Stimulated activated CD8-positive, alpha-beta memory T cell treated with anti-CD3 and anti-CD28 coated beads, Interleukin-15, amount 100 ng/mL, for 1 hour (primary cell): ENCODE measurements at regions not wholly inside any gene's neighbourhood (a gene's known extent, or its start where the extent isn't known, plus 50 kb on each side); places are given as distances from the start of the nearest gene placed in this dataset.

Experiments used
- DNase-seq: peaks from one replicate; pipeline ENCODE4 v3.0.0-alpha.2; 2020; ENCODE audit warnings: low read depth

- no peak for DNase-seq
Observed at GRCh38 chr11:127632976-127633680, 632.6 kb upstream of the KIRREL3 start.

DNA sequence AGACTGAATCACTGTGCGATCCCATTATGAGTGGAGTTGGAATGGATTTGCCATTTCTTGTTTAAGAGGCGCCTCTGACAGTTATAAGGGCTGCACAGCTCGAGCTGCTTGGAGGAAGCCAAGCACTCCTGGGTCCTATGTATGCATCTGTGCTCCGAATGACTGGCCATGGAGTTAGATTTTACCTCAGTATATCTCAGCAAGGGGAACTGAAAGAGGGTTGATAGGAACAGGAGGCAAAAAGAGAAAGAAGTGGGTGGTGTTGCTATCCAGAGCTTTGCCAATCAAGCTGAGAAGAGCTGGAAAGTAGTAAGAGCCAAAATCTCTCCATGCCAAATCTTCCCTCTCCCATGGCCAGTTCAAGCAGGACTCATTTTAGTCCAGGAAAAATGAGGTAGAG lies 632.0 kb upstream of the KIRREL3 start:
- no peak for DNase-seq

- DNase-seq = no peak
Observed at GRCh38 chr11:127631974-127632373, 631.4 kb upstream of the KIRREL3 start.

DNA sequence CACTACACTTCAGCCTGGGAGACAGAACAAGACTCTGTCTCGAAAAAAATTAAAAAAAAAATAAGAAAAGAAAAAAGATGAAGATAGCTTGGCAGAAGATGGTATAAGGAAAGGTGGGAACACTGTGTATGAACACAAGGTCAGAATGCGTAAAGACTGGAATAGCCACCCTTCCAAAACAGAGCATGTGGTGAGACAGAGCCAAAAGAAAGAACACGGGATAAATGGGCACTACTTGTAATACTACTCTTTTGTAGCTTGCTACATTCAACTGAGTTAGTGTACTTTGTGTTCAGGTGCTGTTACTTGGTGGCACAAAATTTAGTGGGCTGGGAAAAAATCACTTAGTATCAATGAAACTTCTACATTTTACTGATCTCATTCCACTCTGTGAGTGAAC lies 628.6 kb upstream of the KIRREL3 start:
- no peak for DNase-seq

- no peak for DNase-seq
Observed at GRCh38 chr11:127628458-127628785, 627.9 kb upstream of the KIRREL3 start.

DNA sequence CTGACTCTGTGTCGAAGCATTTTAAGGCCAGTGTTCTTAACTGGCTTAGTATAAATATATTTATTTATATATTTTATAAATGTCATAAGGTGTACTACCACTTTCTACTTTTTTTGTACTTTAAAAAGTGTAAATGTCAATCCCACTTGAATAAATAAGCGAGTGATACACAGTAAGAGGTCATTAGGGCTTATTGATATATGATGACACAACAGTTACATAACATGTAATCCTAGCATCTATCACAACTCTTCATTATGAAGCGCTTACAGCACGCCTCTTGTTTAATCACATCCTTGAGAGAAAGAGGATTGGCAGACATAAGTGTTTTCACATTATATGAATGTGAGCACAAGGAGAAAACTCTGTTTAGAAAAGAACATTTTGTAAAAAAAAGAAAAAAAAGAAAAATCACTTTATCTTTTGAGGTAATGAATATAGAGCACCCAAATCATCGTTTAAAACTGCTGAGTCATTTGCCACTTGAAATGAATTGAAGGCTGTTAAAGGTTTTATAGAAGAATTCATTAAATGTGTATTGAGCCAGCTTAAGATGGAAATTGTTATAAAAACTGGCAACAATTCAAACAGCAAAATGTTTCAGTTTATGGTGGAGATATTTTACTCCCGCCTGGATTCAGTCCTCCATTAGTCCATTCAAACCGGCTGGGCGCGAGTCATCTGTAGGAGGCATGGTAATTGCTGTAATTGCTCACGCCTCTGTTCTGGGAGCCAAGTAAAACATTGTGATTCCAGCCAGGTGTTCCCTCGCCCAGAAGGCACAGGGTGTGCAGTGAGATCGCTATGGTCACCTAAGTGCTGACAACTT lies 627.3 kb upstream of the KIRREL3 start:
- DNase-seq = no peak

DNA sequence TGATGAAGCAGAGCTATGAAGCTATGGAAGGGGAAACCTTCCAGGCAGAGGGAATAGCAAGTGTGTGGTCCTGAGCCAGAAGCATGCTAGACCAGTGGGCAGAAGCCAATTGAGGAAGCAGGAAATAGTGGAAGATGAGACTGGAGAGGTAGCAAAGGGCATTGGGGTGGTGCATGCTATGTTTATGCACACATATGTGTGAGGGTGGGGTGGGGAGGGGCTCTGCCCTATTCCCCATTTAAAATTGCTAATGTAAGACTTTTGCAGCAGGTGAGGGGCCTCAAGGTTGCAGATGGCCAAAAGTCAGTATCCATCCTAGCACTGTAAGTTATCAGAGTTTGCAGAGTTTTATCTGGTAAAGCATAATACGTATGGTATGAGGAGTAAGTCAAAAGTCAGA lies 626.6 kb upstream of the KIRREL3 start:
- DNase-seq = no peak

GRCh38 chr11:127625402-127625801 lies 624.8 kb upstream of the KIRREL3 start:
- no peak for DNase-seq

DNA sequence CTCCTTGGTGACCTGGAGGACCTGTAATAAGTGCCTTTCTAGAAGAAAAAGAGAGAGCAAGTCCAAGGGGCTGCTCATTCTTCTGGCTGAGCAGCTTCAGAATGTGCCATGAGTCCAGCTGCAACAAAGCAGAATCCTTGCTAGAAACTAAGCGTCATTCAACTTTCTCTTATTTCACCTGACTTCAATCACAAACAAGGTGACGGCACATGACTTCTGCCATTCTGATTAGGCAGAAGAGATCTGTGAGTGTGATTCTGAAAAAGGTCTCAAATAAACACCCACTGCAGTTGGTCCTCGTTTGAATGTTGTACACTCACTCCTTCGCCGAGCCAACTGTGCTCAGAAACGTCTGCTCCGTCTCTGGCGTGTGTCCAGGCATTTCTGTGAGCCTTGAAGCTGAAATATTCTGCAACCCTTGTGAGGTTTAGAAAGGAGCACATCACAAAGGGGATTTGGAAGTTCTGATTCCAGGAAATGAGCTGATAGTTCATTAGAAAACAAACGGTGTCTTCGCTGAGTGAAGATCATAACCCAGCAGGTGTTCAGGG lies 623.8 kb upstream of the KIRREL3 start:
- DNase-seq = no peak

GRCh38 chr11:127622686-127623085 lies 622.1 kb upstream of the KIRREL3 start:
- no peak for DNase-seq

DNA sequence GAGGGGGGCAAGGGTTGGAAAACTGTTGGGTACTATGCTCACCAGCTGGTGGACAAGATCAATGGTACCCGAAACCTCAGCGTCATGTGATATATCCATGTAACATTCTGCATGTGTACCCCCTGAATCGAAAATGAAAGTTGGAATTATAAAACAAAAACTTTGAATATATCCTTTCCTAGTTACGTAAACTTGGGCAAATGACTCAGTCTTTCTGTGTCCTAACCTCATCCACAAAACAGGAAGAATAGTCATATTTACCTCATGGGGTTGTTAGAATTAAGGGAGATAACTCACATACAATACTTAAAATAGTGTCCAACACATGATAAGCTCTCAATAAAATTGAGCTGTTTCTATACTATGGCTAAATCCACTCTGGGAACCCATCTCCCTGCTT lies 620.1 kb upstream of the KIRREL3 start:
- no peak for DNase-seq

DNA sequence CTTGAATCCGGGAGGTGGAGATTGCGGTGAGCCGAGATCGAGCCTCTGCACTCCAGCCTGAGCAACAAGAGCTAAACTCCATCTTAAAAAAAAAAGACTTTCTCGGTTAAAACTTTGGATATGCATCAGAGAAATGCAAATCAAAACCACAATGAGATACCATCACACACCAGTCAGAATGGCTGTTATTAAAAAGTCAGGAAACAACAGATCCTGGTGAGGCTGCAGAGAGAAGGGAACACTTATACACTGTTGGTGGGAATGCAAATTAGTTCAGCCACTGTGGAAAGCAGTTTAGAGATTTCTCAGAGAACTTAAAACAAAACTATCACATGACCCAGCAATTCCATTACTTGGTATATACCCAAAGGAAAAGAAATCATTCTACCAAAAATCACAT lies 619.4 kb upstream of the KIRREL3 start:
- DNase-seq = no peak

DNA sequence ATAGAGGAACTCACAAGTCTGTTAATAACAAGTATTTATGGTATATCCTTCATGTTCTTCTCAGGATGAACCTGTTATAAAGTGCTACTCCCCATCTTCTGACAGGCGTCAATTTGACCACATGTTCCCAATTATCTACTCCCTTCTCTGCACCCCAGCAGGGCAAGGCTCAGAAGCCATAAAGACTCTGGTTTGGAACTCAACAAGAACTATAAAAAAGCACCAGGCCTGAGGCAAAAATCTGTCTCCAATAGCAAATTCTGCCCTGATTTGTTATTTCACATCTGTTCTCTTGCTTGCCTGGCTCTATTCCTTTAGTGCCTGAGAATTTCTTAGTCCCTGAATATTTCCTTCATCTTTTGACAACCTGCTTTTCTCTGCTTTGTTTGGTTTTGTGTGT lies 618.2 kb upstream of the KIRREL3 start:
- DNase-seq = no peak

- DNase-seq = no peak
Observed at GRCh38 chr11:127616158-127616557, 615.6 kb upstream of the KIRREL3 start.

DNA sequence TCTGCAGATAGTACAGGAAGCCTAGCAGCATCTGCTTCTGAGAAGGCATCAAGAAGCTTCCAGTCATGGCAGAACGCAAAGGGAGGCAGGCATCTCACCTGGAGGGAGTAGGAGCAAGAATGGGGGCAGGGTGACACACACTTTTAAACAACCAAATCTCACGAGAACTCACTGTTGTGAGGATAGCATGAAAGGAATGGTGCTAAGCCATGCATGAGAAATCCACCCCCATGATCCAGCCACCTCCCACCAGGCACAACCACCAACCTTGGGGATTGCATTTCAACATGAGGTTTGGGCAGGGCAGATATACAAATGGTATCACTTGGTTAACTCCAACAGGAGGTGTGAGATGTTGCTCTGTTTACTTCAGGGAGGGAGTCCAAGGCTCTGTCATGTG lies 612.0 kb upstream of the KIRREL3 start:
- no peak for DNase-seq

GRCh38 chr11:127609025-127609773 lies 608.6 kb upstream of the KIRREL3 start:
- no peak for DNase-seq

DNA sequence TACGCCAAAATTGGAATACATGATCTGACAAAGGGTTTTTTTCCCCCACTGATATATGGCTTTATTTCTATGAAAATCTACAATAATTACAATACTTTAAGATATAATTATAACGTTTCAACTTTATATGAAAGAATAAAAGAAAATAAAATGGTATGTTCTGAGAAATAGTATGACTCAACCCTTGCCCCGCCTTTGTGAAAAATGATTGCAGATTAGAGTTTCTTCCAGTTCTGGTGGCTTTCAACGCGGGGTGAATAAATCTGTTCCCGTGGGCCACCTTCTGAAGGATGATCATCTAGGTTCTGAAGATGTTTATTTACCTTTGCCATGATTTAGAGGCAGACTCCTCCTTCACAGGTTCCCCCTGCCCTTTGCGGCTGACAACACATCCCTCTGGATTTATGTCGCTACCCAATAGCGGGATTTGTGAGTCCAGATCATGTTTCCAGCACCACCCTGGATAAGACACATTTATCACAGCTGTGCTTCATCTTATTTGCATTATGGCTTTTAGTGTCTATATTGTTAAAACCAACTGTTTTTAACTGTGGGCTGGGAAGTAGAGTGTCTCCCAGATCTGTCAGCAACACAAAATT lies 607.0 kb upstream of the KIRREL3 start:
- no peak for DNase-seq

DNA sequence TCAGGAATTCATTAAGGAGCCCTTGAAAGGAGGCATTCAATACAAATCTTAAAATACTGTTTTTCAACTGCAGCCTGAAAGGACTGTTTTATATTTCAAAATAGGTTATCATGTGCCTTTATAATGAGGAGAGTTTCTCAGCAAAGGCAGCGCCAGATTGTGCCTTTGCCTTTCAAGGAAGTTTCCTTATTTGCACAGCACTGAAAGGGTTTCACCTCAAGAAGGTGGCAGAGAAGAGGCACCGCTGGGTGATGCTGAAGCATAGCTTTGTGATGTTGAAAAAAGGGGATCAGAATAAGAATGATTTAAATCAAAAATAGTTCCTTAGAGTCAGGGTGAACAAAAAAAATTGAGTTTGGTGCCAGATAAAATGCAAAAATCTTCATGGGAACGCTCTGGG lies 601.0 kb upstream of the KIRREL3 start:
- no peak for DNase-seq

DNA sequence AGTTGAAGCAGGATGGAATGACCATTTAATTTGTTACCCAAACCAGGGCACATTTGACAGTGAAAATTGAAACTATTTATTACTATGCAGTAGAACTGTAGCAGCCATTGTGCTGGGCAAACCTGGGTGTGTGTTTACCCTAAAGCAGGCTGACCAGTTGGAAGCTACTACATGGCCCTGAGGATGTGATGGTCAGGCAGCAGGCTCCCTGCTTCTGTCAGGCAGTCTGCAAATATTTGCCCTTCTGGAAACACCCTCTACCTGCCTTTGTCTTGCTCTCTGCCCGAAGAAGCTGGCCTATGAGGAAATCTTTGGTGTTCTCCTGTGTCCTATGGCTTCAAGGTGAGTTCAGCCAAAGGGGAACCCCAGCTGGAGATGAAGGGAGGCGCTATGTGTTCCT lies 600.1 kb upstream of the KIRREL3 start:
- DNase-seq = no peak

DNA sequence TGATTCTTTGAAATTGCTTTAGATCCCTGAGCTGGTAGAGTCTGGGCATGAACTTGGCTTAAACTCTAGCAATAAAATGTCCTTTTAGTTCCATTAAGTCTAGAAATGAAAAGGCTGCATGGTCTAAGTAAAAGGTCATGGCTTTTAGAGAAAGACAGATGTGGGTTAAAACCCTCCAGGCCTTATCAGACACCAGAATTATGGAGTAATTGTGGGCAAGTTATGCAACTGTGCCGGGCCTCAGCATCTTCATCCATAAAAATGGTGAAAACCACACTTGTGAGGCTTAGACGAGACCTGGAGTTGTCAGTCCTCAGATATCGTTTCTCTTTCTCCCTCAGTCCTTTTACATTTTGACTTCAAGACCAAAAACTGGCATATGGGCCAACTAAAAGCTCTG lies 597.9 kb upstream of the KIRREL3 start:
- no peak for DNase-seq

DNA sequence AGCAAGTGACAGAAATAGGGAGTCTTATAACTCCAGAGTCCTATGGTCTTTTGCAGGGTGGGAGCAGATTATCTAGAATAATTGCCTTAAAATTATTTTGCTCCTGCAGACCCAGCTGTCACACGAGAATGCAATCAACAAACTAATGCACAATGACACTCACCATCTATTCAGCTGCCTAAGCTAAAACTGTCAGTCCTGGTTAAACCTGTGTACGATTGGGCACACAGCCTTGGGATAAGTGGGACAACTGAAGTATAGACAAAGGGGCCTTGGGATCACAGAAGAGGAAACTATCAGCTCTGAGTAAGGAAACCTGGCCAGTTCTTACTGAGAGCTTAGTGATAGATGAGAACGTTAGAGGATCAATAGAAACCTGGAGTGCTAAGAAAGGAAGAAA lies 595.9 kb upstream of the KIRREL3 start:
- no peak for DNase-seq

DNA sequence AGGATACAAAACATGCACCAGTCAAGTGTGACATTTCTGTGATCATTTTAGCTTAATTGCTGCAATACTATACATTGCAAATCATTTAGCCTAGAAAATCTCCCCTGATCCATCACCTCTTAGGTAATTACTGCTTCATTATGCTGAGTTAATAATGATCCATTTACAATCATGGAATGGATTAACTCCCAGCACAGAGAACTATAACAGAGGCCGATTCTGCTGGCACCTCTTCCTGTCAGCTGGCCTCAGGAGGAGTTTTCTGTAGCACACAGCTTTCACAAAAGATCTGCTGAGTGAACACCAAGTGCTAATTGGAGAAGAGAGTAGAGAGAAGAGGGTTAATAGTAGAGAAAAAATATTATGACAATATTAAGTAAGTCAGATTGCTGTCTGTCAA lies 591.8 kb upstream of the KIRREL3 start:
- no peak for DNase-seq
